CD8-positive, alpha-beta memory T cell (primary cell): ENCODE measurements at regions not wholly inside any gene's neighbourhood (a gene's known extent, or its start where the extent isn't known, plus 50 kb on each side); places are given as distances from the start of the nearest gene placed in this dataset.

ENCODE experiments used
- CTCF ChIA-PET: fragments of 350-600 bp; sonication (Branson Sonifier 250); formaldehyde crosslinking; loops from one replicate; lab custom pipeline; 2021; ENCODE audit warnings: antibody characterized with exemption; lab: Charles Lee
- POLR2A ChIA-PET: fragments of 350-600 bp; sonication (Branson Sonifier 250); formaldehyde crosslinking; loops from one replicate; lab custom pipeline; 2021; ENCODE audit warnings: antibody characterized with exemption; lab: Charles Lee
- DNase-seq, 5 donors: peaks; one replicate each; pipeline versions ENCODE4 v3.0.0 to v3.0.0-alpha.2; 2020 to 2022; ENCODE audit warnings: mixed read lengths in 1 of 5
- H3K27ac ChIP-seq: one replicate; pipeline ENCODE4 v1.7.0; 2013; ENCODE audit warnings: low read depth, mild to moderate bottlenecking, low read length, moderate library complexity
- H3K27me3 ChIP-seq: 2 replicates; pipeline ENCODE4 v1.7.0; 2013; ENCODE audit warnings: low read length, mild to moderate bottlenecking; ENCODE audit not compliant: insufficient read depth, poor library complexity, severe bottlenecking
- H3K36me3 ChIP-seq: 2 replicates; pipeline ENCODE4 v1.7.0; 2013; ENCODE audit warnings: mild to moderate bottlenecking, low read length, moderate library complexity; ENCODE audit not compliant: insufficient read depth
- H3K4me1 ChIP-seq: 2 replicates; pipeline ENCODE4 v1.7.0; 2013; ENCODE audit warnings: mild to moderate bottlenecking, low read length, moderate library complexity; ENCODE audit not compliant: insufficient read depth
- H3K4me3 ChIP-seq: 2 replicates; pipeline ENCODE4 v1.7.0; 2013; ENCODE audit warnings: mild to moderate bottlenecking, low read length
- H3K9me3 ChIP-seq: 2 replicates; pipeline ENCODE4 v1.7.0; 2013; ENCODE audit warnings: mild to moderate bottlenecking, low read length
- H3K27ac Mint-ChIP-seq, 8 donors: one replicate each; pipeline ENCODE4 v1.8.0; 2020 to 2021; ENCODE audit warnings: mixed read lengths in 8 of 8, mild to moderate bottlenecking in 6 of 8, inconsistent platforms in 3 of 8, moderate library complexity in 3 of 8
- H3K27me3 Mint-ChIP-seq, 2 donors: one replicate each; pipeline ENCODE4 v1.8.0; 2020 to 2021; ENCODE audit warnings: mixed read lengths in 2 of 2, mild to moderate bottlenecking in 1 of 2, moderate library complexity in 1 of 2
- H3K36me3 Mint-ChIP-seq, 3 donors: one replicate each; pipeline ENCODE4 v1.8.0; 2020 to 2021; ENCODE audit warnings: mixed read lengths in 3 of 3, inconsistent platforms in 1 of 3, mild to moderate bottlenecking in 1 of 3
- H3K4me1 Mint-ChIP-seq, 3 donors: one replicate each; pipeline ENCODE4 v1.8.0; 2020 to 2021; ENCODE audit warnings: mixed read lengths in 3 of 3, inconsistent platforms in 1 of 3, mild to moderate bottlenecking in 1 of 3
- H3K4me3 Mint-ChIP-seq, 7 donors: one replicate each; pipeline ENCODE4 v1.8.0; 2020 to 2021; ENCODE audit warnings: mixed read lengths in 7 of 7, mild to moderate bottlenecking in 6 of 7, moderate library complexity in 4 of 7, inconsistent platforms in 2 of 7
- H3K9me3 Mint-ChIP-seq, 5 donors: one replicate each; pipeline ENCODE4 v1.8.0; 2020 to 2022; ENCODE audit warnings: mixed read lengths in 5 of 5, mild to moderate bottlenecking in 3 of 5, moderate library complexity in 2 of 5, inconsistent platforms in 1 of 5

DNA sequence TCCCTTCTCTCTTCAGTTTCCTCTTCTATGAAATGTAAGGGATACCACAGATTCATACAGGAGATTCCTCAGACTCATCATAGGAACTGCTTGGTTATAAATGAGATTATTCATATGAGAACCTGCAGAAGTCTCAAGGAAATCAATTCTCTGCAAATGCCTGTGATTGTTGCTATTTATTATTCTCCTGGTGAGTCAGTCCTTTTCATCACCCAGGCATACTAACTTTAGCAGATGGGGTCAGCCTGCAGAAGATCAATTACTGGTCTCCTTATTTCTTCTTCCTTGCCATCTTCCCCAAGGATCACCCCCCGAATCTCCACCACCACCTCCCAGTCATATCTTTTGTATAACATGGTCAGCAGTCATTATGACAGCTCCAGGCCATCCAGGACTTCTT lies 53.8 kb upstream of the DCP1A start:
- Mint-ChIP-seq H3K27me3 (peaks cover 24 to 52% of the 10 kb centered on the region in 2 donors), H3K27ac (no peak overlapping the region), H3K4me3 (no peak overlapping the region), H3K36me3 (no peaks in the 10 kb centered on the region), H3K4me1 (no peaks in the 10 kb centered on the region), H3K9me3 (peaks cover 0 to 5% (median 2%) of the 10 kb centered on the region in 5 donors)
- H3K27me3 ChIP-seq = no peaks in the 10 kb centered on the region
- CTCF ChIA-PET = no interaction called here
- no peaks in the 10 kb centered on the region for H3K9me3 ChIP-seq
- H3K4me3 ChIP-seq = no peak overlapping the region
- no peak overlapping the region for H3K27ac ChIP-seq
- H3K4me1 ChIP-seq = no peaks in the 10 kb centered on the region
- H3K36me3 ChIP-seq = no peaks in the 10 kb centered on the region
- POLR2A ChIA-PET = no interaction called here
- no peak for DNase-seq

DNA sequence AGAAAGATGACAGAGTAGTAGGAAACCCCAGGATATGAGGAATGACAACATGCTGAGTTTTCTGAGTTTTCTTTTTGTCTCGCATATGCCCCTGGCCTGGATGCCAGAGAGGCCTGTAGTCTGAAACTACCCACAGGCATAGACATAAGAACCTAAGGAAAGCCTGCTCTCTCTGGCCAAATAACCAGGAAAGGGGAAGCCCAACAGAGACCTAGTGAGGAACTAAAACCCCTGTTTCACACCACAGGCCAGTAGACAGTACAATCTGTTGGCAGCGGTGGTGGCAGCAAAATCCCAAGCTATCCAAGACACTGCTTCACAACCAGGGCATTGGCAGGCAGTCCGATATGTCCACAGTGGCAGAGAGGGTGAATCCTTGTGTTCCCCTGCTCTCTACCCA lies 55.0 kb upstream of the DCP1A start:
- CTCF ChIA-PET = no interaction called here

GRCh38 chr3:53411371-53411770 lies 64.0 kb upstream of the DCP1A start:
- H3K4me3 ChIP-seq = no peak overlapping the region
- Mint-ChIP-seq H3K4me3 (no peak overlapping the region), H3K9me3 (peaks cover 9 to 26% (median 20%) of the 10 kb centered on the region in 5 donors), H3K27ac (no peak overlapping the region), H3K27me3 (peaks cover 14 to 29% of the 10 kb centered on the region in 2 donors), H3K4me1 (no peaks in the 10 kb centered on the region), H3K36me3 (peaks cover 0 to 1% (median 0%) of the 10 kb centered on the region in 3 donors)
- DNase-seq = no peak
- no peaks in the 10 kb centered on the region for H3K9me3 ChIP-seq
- H3K4me1 ChIP-seq = no peaks in the 10 kb centered on the region
- no peaks in the 10 kb centered on the region for H3K36me3 ChIP-seq
- CTCF ChIA-PET = no interaction called here
- H3K27ac ChIP-seq = no peak overlapping the region
- POLR2A ChIA-PET = no interaction called here
- H3K27me3 ChIP-seq = no peaks in the 10 kb centered on the region

More for the DNA sequence above, 55.0 kb upstream of the DCP1A start:
- no peak overlapping the region for H3K27ac ChIP-seq
- Mint-ChIP-seq H3K9me3 (peaks cover 0 to 5% (median 0%) of the 10 kb centered on the region in 5 donors), H3K4me3 (no peak overlapping the region), H3K4me1 (no peaks in the 10 kb centered on the region), H3K36me3 (no peaks in the 10 kb centered on the region), H3K27ac (no peak overlapping the region), H3K27me3 (peaks cover 24 to 49% of the 10 kb centered on the region in 2 donors)
- no peaks in the 10 kb centered on the region for H3K27me3 ChIP-seq
- no peak overlapping the region for H3K4me3 ChIP-seq
- no peaks in the 10 kb centered on the region for H3K9me3 ChIP-seq
- POLR2A ChIA-PET = no interaction called here
- no peaks in the 10 kb centered on the region for H3K36me3 ChIP-seq
- no peaks in the 10 kb centered on the region for H3K4me1 ChIP-seq
- DNase-seq = no peak

GRCh38 chr3:53412953-53413352 lies 65.6 kb upstream of the DCP1A start:
- no peak overlapping the region for H3K4me3 ChIP-seq
- no peaks in the 10 kb centered on the region for H3K4me1 ChIP-seq
- Mint-ChIP-seq H3K27me3 (peaks cover 18 to 38% of the 10 kb centered on the region in 2 donors), H3K9me3 (peaks cover 9 to 28% (median 20%) of the 10 kb centered on the region in 5 donors), H3K4me1 (no peaks in the 10 kb centered on the region), H3K4me3 (no peak overlapping the region), H3K36me3 (peaks cover 0 to 1% (median 0%) of the 10 kb centered on the region in 3 donors), H3K27ac (no peak overlapping the region)
- no peaks in the 10 kb centered on the region for H3K36me3 ChIP-seq
- POLR2A ChIA-PET = no interaction called here
- CTCF ChIA-PET = no interaction called here
- H3K27me3 ChIP-seq = no peaks in the 10 kb centered on the region
- H3K27ac ChIP-seq = no peak overlapping the region
- H3K9me3 ChIP-seq = no peaks in the 10 kb centered on the region
- DNase-seq = no peak

GRCh38 chr3:53416530-53416929 lies 69.2 kb upstream of the DCP1A start:
- Histone ChIP-seq H3K36me3 (no peaks in the 10 kb centered on the region), H3K9me3 (no peaks in the 10 kb centered on the region), H3K27ac (no peak overlapping the region), H3K27me3 (no peaks in the 10 kb centered on the region), H3K4me3 (no peak overlapping the region), H3K4me1 (no peaks in the 10 kb centered on the region)
- DNase-seq = no peak
- Mint-ChIP-seq H3K4me3 (no peak overlapping the region), H3K9me3 (peaks cover 9 to 26% (median 17%) of the 10 kb centered on the region in 5 donors), H3K27ac (no peak overlapping the region), H3K27me3 (peaks cover 8 to 39% of the 10 kb centered on the region in 2 donors), H3K36me3 (peaks cover 0 to 1% (median 0%) of the 10 kb centered on the region in 3 donors), H3K4me1 (no peaks in the 10 kb centered on the region)
- ChIA-PET POLR2A (no interaction called here), CTCF (no interaction called here)

DNA sequence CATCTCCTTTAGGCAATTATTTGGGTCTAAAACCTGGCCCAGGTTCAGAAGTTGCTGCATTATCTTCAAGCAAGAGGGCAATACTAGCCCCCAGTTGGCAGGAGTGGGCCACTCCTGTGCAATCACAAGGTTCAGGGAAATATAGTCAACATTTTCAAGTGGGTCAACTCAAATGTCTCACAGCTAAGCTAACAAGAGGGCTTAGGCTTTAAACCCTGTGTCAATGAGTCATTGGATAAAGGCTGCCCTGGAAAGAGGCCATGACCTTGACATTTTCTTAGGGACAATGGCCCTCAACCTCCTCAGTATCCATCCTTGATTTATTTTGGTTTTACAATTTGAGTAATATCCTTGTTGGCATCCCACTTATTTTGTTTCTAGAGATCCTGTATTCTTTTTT lies 73.5 kb upstream of the DCP1A start:
- no peak for DNase-seq
- H3K27me3 Mint-ChIP-seq = peaks cover 10 to 37% of the 10 kb centered on the region in 2 donors
- CTCF ChIA-PET = no interaction called here

DNA sequence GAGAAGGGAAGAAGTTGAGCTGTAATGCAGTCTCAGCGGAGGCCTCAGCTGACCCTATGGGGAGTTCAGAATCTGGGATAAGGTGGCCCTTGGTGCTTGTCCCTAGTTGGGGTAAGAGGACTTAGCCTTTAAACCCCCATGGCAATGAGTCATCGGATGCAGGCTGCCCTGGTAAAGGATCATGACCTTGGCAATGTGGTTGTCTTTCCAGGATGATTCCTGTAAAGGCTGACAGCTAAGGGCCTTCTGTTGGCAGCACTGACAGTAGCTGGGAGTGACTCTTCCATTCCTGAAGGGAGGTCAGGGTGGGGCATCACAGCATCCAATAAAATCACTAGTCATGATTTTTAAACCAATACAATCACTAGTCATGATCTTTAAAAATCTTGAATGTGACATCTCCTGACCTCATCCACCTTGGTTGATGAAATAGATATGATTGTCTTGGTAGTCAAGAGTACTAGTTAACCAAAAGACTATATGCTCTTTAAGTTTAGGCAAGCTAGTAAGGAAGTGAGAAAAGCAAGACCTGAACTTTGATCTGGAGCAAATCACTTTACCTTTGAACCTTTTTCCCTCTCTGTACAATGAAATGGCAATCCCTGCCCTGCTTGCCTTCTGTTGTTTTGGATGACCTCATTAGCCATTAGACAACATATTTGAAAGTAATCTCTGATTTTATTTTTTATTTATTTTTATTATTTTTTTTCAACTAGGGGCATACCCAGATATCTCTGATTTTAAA lies 71.3 kb upstream of the CACNA1D start:
- ChIA-PET CTCF (no interaction called here), POLR2A (no interaction called here)
- Histone ChIP-seq H3K27me3 (no peaks in the 10 kb centered on the region), H3K9me3 (no peaks in the 10 kb centered on the region), H3K36me3 (no peaks in the 10 kb centered on the region), H3K4me1 (no peaks in the 10 kb centered on the region), H3K4me3 (no peak overlapping the region), H3K27ac (no peak overlapping the region)
- H3K27ac Mint-ChIP-seq = no peak overlapping the region
- H3K36me3 Mint-ChIP-seq = no peaks in the 10 kb centered on the region
- no peaks in the 10 kb centered on the region for H3K9me3 Mint-ChIP-seq
- H3K27me3 Mint-ChIP-seq = peaks cover 3 to 22% of the 10 kb centered on the region in 2 donors
- DNase-seq = no peak
- H3K4me3 Mint-ChIP-seq = no peak overlapping the region
- H3K4me1 Mint-ChIP-seq = no peaks in the 10 kb centered on the region

More for the DNA sequence above, 73.5 kb upstream of the DCP1A start:
- Histone ChIP-seq H3K4me1 (no peaks in the 10 kb centered on the region), H3K36me3 (no peaks in the 10 kb centered on the region), H3K27me3 (no peaks in the 10 kb centered on the region), H3K9me3 (no peaks in the 10 kb centered on the region), H3K27ac (no peak overlapping the region), H3K4me3 (no peak overlapping the region)
- no peak overlapping the region for H3K4me3 Mint-ChIP-seq
- H3K27ac Mint-ChIP-seq = no peak overlapping the region
- no peaks in the 10 kb centered on the region for H3K4me1 Mint-ChIP-seq
- POLR2A ChIA-PET = no interaction called here
- peaks cover 0 to 2% (median 0%) of the 10 kb centered on the region in 5 donors for H3K9me3 Mint-ChIP-seq
- H3K36me3 Mint-ChIP-seq = no peaks in the 10 kb centered on the region

DNA sequence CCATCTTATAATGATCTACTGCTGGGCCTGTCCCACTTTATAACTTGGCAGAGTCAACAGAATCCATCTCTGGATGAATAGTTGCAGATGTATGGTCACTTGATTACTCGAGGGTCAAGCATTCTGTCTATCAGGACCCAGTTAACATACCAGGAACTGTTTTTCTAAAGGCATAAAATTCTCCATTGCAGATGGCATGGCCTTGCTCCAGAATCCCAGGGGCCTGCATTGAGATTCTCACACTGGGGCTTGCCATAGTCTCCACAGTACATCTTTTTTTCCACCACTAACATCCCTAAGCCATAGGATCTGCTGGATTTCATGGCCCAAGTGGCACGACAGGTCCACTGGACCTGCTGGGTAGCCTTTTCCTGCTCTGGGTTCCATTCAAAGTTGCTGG lies 68.5 kb upstream of the CACNA1D start:
- DNase-seq = no peak
- Mint-ChIP-seq H3K9me3 (no peaks in the 10 kb centered on the region), H3K4me1 (no peaks in the 10 kb centered on the region), H3K4me3 (no peak overlapping the region), H3K27me3 (peaks cover 8 to 20% of the 10 kb centered on the region in 2 donors), H3K36me3 (no peaks in the 10 kb centered on the region), H3K27ac (no peak overlapping the region)
- no peaks in the 10 kb centered on the region for H3K27me3 ChIP-seq
- ChIA-PET CTCF (no interaction called here), POLR2A (no interaction called here)
- H3K9me3 ChIP-seq = no peaks in the 10 kb centered on the region
- H3K36me3 ChIP-seq = no peaks in the 10 kb centered on the region
- no peaks in the 10 kb centered on the region for H3K4me1 ChIP-seq
- H3K27ac ChIP-seq = no peak overlapping the region
- H3K4me3 ChIP-seq = no peak overlapping the region
